T-cell (primary cell): ENCODE measurements at regions not wholly inside any gene's neighbourhood (a gene's known extent, or its start where the extent isn't known, plus 50 kb on each side); places are given as distances from the start of the nearest gene placed in this dataset.

Source experiments
- ATAC-seq, 4 experiments: fragments of 200-7000 bp in 3 of 4; fragments of 150-1000 bp in 1 of 4; cut with Tn5 transposase; replicated peaks in 1 of 4; 1 replicate in 3 of 4; 2 replicates in 1 of 4; pipeline ENCODE4 v1.10.0; 2021; ENCODE audit warnings: moderate library complexity in 3 of 4, mild to moderate bottlenecking in 2 of 4, moderate number of reproducible peaks in 1 of 4
- CTCF ChIA-PET, 2 donors: fragments of 300-600 bp; sonication (Branson Sonifier 250); formaldehyde crosslinking; loops; one replicate each; lab custom pipeline; 2022; ENCODE audit warnings: antibody characterized with exemption in 2 of 2; lab: Charles Lee
- POLR2A ChIA-PET, 2 donors: fragments of 300-600 bp; sonication (Branson Sonifier 250); formaldehyde crosslinking; loops; one replicate each; lab custom pipeline; 2022; ENCODE audit warnings: antibody characterized with exemption in 2 of 2; lab: Charles Lee
- DNase-seq, 35 experiments: peaks; one replicate each; pipeline versions ENCODE4 v3.0.0 to v3.0.0-alpha.2; 2013 to 2023
- H3K27ac ChIP-seq: one replicate; pipeline ENCODE4 v1.5.1; 2013; ENCODE audit warnings: low read length
- H3K27me3 ChIP-seq, 2 experiments: replicated peaks in 1 of 2; 1 replicate in 1 of 2; 2 replicates in 1 of 2; pipeline versions ENCODE4 v1.6.1 to v1.7.0; 2013; ENCODE audit warnings: low read length in 1 of 2, mixed read lengths in 1 of 2; ENCODE audit not compliant: control insufficient read depth in 2 of 2, insufficient read depth in 2 of 2; ENCODE audit errors: extremely low read depth in 1 of 2
- H3K36me3 ChIP-seq, 2 donors: 1 replicate in 1 of 2; 2 replicates in 1 of 2; pipeline versions ENCODE4 v1.6.1 to v1.7.0; 2013; ENCODE audit warnings: low read length in 1 of 2; ENCODE audit not compliant: control insufficient read depth in 2 of 2, insufficient read depth in 1 of 2; ENCODE audit errors: extremely low read depth in 1 of 2
- H3K4me1 ChIP-seq, 2 experiments: 1 replicate in 1 of 2; 2 replicates in 1 of 2; pipeline versions ENCODE4 v1.6.1 to v1.7.0; 2013; ENCODE audit warnings: low read length in 2 of 2, mixed read lengths in 1 of 2; ENCODE audit not compliant: insufficient read depth in 2 of 2, control insufficient read depth in 1 of 2; ENCODE audit errors: extremely low read depth in 1 of 2
- H3K4me3 ChIP-seq, 2 donors: 1 replicate in 1 of 2; 2 replicates in 1 of 2; pipeline versions ENCODE4 v1.5.1 to v1.7.0; 2013; ENCODE audit warnings: mild to moderate bottlenecking in 2 of 2, low read length in 1 of 2, moderate library complexity in 1 of 2; ENCODE audit not compliant: control insufficient read depth in 1 of 2; ENCODE audit errors: extremely low read depth in 1 of 2
- H3K9me3 ChIP-seq: 2 replicates; pipeline ENCODE4 v1.7.0; 2013
- H3K27ac Mint-ChIP-seq, 2 donors: one replicate each; pipeline ENCODE4 v1.8.0; 2020 to 2021; ENCODE audit warnings: mild to moderate bottlenecking in 2 of 2, mixed read lengths in 2 of 2
- H3K27me3 Mint-ChIP-seq, 2 donors: one replicate each; pipeline ENCODE4 v1.8.0; 2021 to 2022; ENCODE audit warnings: mixed read lengths in 2 of 2
- H3K36me3 Mint-ChIP-seq: one replicate; pipeline ENCODE4 v1.8.0; 2021; ENCODE audit warnings: mixed read lengths
- H3K4me1 Mint-ChIP-seq, 3 donors: one replicate each; pipeline ENCODE4 v1.8.0; 2020 to 2022; ENCODE audit warnings: mixed read lengths in 3 of 3, mild to moderate bottlenecking in 1 of 3
- H3K4me3 Mint-ChIP-seq, 3 donors: one replicate each; pipeline ENCODE4 v1.8.0; 2020 to 2022; ENCODE audit warnings: mild to moderate bottlenecking in 3 of 3, mixed read lengths in 3 of 3, moderate library complexity in 3 of 3
- H3K9me3 Mint-ChIP-seq, 3 donors: one replicate each; pipeline ENCODE4 v1.8.0; 2020 to 2022; ENCODE audit warnings: mixed read lengths in 3 of 3
- WGBS: methylation state at CpG from one replicate; pipeline ENCODE4 v1.1.5; 2013; ENCODE audit warnings: missing lambda C conversion rate; ENCODE audit not compliant: insufficient coverage; 5-methylcytosine and 5-hydroxymethylcytosine counted together

DNA sequence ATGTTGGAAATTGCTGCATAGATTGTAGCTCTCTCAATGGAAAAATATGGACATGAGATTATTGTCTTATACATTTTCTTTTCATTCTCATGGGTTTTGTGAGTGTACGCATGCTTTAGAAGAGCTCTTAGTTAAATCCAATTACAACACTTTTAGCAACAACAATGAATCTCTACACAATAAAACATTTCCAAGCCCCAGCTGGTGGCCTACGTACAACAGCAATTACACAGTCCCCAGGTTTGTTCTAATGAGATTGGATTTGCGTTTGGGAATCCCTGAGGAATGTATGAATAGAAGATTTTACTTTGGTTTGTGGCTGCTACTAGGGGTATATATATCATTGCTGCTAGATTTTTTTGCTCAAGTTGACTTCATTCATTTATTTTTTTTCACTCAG lies 98.6 kb downstream of the FHDC1 start:
- Histone ChIP-seq H3K27ac (no peak overlapping the region), H3K9me3 (no peaks in the 10 kb centered on the region), H3K4me3 (no peak overlapping the region), H3K4me1 (no peaks in the 10 kb centered on the region), H3K27me3 (peaks cover 0 to 5% of the 10 kb centered on the region in 2 experiments), H3K36me3 (no peaks in the 10 kb centered on the region)
- ChIA-PET POLR2A (no interaction called here), CTCF (interaction anchor here in 1 of 2 donors (0.6 kb wide), 1 partner anchor 91 kb away, joined by 4 read pairs; no protein-coding TSS in a partner anchor)
- Mint-ChIP-seq H3K36me3 (peaks cover 4% of the 10 kb centered on the region), H3K27ac (no peak overlapping the region), H3K4me1 (no peaks in the 10 kb centered on the region), H3K27me3 (peaks cover 6 to 7% of the 10 kb centered on the region in 2 donors), H3K9me3 (peaks cover 6 to 15% (median 9%) of the 10 kb centered on the region in 3 donors), H3K4me3 (no peak overlapping the region)
- ATAC-seq (no peak), DNase-seq (no peak)
- WGBS: no CpG with 5 or more reads among the region's 3 CpGs

DNA sequence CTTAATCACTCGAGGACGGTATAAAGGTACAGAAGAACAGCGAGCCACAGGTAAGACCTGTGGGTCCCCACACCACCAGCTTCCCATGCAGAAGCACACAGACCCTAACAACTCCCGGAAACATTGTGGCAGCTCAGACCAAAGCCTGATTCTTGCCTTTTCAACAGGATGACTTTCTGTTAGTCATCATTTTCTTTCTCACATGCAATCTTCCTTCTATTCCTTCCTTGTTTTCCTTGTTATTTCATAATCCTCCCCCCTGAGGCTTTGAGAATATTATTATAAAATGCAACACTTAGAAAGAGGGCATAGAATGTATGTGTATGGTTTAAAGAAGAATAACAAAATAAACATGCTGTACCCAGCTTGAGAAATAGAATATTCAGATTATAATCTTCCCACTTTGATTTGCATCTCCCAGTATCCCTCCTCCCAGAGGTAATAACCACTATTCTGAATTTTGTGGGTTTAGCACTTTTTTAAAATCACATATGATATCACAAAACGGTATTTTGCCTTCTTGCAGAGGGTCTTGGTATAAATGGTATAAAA lies 100.9 kb downstream of the FHDC1 start:
- peaks cover 6 to 7% of the 10 kb centered on the region in 2 donors for H3K27me3 Mint-ChIP-seq
- no peak for DNase-seq
- H3K36me3 Mint-ChIP-seq: no peaks in the 10 kb centered on the region
- no peak for ATAC-seq
- no peak overlapping the region for H3K4me3 ChIP-seq
- H3K9me3 Mint-ChIP-seq: peaks cover 0 to 5% (median 0%) of the 10 kb centered on the region in 3 donors
- H3K9me3 ChIP-seq: no peaks in the 10 kb centered on the region
- H3K36me3 ChIP-seq: no peaks in the 10 kb centered on the region
- H3K4me1 ChIP-seq: no peaks in the 10 kb centered on the region
- WGBS: 58% methylated on average over 4 of the region's 5 CpGs
- no peaks in the 10 kb centered on the region for H3K4me1 Mint-ChIP-seq
- POLR2A ChIA-PET: no interaction called here
- H3K27me3 ChIP-seq: peaks cover 0 to 5% of the 10 kb centered on the region in 2 experiments
- no peak overlapping the region for H3K4me3 Mint-ChIP-seq
- H3K27ac ChIP-seq: no peak overlapping the region
- CTCF ChIA-PET: no interaction called here
- H3K27ac Mint-ChIP-seq: no peak overlapping the region

GRCh38 chr4:153038623-153039311 lies 102.6 kb downstream of the FHDC1 start:
- H3K4me1 Mint-ChIP-seq: no peaks in the 10 kb centered on the region
- H3K4me3 Mint-ChIP-seq: no peak overlapping the region

GRCh38 chr4:153039542-153040185 lies 103.5 kb downstream of the FHDC1 start:
- no peaks in the 10 kb centered on the region for H3K4me1 ChIP-seq
- no peak overlapping the region for H3K4me3 Mint-ChIP-seq
- no peak overlapping the region for H3K27ac ChIP-seq
- ChIA-PET POLR2A (no interaction called here), CTCF (no interaction called here)
- H3K9me3 ChIP-seq: no peaks in the 10 kb centered on the region
- H3K36me3 Mint-ChIP-seq: no peaks in the 10 kb centered on the region
- H3K27ac Mint-ChIP-seq: no peak overlapping the region
- DNase-seq: no peak
- no peaks in the 10 kb centered on the region for H3K36me3 ChIP-seq
- peaks cover 0 to 5% (median 0%) of the 10 kb centered on the region in 3 donors for H3K9me3 Mint-ChIP-seq
- no peaks in the 10 kb centered on the region for H3K4me1 Mint-ChIP-seq
- WGBS: 80% methylated on average over 1 of the region's 3 CpGs
- H3K27me3 ChIP-seq: peaks cover 0 to 5% of the 10 kb centered on the region in 2 experiments
- H3K4me3 ChIP-seq: no peak overlapping the region
- peaks cover 6 to 13% of the 10 kb centered on the region in 2 donors for H3K27me3 Mint-ChIP-seq
- no peak for ATAC-seq

More at GRCh38 chr4:153038623-153039311, 102.6 kb downstream of the FHDC1 start:
- POLR2A ChIA-PET: no interaction called here
- DNase-seq: no peak
- ATAC-seq: no peak
- peaks cover 0 to 5% of the 10 kb centered on the region in 2 experiments for H3K27me3 ChIP-seq
- peaks cover 0 to 5% (median 0%) of the 10 kb centered on the region in 3 donors for H3K9me3 Mint-ChIP-seq
- no peak overlapping the region for H3K27ac ChIP-seq
- H3K4me1 ChIP-seq: no peaks in the 10 kb centered on the region
- CTCF ChIA-PET: no interaction called here
- H3K36me3 ChIP-seq: no peaks in the 10 kb centered on the region
- no peaks in the 10 kb centered on the region for H3K36me3 Mint-ChIP-seq
- peaks cover 6 to 7% of the 10 kb centered on the region in 2 donors for H3K27me3 Mint-ChIP-seq
- 68% methylated on average over 10 of the region's 10 CpGs for WGBS
- H3K27ac Mint-ChIP-seq: no peak overlapping the region
- H3K4me3 ChIP-seq: no peak overlapping the region
- no peaks in the 10 kb centered on the region for H3K9me3 ChIP-seq

DNA sequence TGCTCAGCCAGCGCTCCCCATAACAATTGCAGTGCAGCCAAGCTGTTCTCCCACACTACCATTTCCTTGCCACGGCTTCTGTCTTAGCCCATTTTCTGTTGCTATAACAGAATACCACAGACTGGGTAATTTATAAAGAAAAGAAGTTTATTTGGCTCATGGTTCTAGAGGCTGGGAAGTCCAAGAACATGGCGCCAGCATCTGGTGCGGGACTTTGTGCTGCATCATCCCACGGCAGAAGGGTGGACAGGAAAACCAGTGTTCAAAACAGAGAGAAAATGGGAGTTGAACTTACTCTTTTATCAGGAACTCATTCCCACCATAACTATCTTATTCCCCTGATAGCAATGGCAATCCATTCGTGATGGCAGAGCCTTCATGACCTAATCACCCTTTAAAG lies 104.6 kb downstream of the FHDC1 start:
- Histone ChIP-seq H3K4me1 (no peaks in the 10 kb centered on the region), H3K36me3 (no peaks in the 10 kb centered on the region), H3K9me3 (no peaks in the 10 kb centered on the region), H3K27me3 (peaks cover 0 to 5% of the 10 kb centered on the region in 2 experiments), H3K27ac (no peak overlapping the region), H3K4me3 (no peak overlapping the region)
- H3K27me3 Mint-ChIP-seq: peaks cover 6 to 13% of the 10 kb centered on the region in 2 donors
- no peaks in the 10 kb centered on the region for H3K36me3 Mint-ChIP-seq
- peaks cover 0 to 5% (median 0%) of the 10 kb centered on the region in 3 donors for H3K9me3 Mint-ChIP-seq
- DNase-seq: no peak
- no peak for ATAC-seq
- H3K4me3 Mint-ChIP-seq: no peak overlapping the region
- no peak overlapping the region for H3K27ac Mint-ChIP-seq
- CTCF ChIA-PET: no interaction called here
- POLR2A ChIA-PET: no interaction called here
- 75% methylated on average over 2 of the region's 6 CpGs for WGBS
- H3K4me1 Mint-ChIP-seq: peaks cover 6 to 7% (median 7%) of the 10 kb centered on the region in 3 donors

- Histone ChIP-seq H3K36me3 (no peaks in the 10 kb centered on the region), H3K4me1 (no peaks in the 10 kb centered on the region), H3K27ac (no peak overlapping the region), H3K9me3 (no peaks in the 10 kb centered on the region), H3K4me3 (no peak overlapping the region), H3K27me3 (peaks cover 0 to 2% of the 10 kb centered on the region in 2 experiments)
- WGBS: no CpG with 5 or more reads among the region's 1 CpG
- H3K27ac Mint-ChIP-seq: no peak overlapping the region
- CTCF ChIA-PET: no interaction called here
- peaks cover 7 to 10% (median 8%) of the 10 kb centered on the region in 3 donors for H3K4me1 Mint-ChIP-seq
- peaks cover 0 to 5% (median 0%) of the 10 kb centered on the region in 3 donors for H3K9me3 Mint-ChIP-seq
- DNase-seq (no peak), ATAC-seq (no peak)
- peaks cover 3 to 13% of the 10 kb centered on the region in 2 donors for H3K27me3 Mint-ChIP-seq
- no peaks in the 10 kb centered on the region for H3K36me3 Mint-ChIP-seq
- no peak overlapping the region for H3K4me3 Mint-ChIP-seq
- POLR2A ChIA-PET: no interaction called here
Observed at GRCh38 chr4:153044036-153044435, 107.9 kb downstream of the FHDC1 start.
